ENCODE measurements at regions not wholly inside any gene's neighbourhood (a gene's known extent, or its start where the extent isn't known, plus 50 kb on each side); places are given as distances from the start of the nearest gene placed in this dataset.

DNA sequence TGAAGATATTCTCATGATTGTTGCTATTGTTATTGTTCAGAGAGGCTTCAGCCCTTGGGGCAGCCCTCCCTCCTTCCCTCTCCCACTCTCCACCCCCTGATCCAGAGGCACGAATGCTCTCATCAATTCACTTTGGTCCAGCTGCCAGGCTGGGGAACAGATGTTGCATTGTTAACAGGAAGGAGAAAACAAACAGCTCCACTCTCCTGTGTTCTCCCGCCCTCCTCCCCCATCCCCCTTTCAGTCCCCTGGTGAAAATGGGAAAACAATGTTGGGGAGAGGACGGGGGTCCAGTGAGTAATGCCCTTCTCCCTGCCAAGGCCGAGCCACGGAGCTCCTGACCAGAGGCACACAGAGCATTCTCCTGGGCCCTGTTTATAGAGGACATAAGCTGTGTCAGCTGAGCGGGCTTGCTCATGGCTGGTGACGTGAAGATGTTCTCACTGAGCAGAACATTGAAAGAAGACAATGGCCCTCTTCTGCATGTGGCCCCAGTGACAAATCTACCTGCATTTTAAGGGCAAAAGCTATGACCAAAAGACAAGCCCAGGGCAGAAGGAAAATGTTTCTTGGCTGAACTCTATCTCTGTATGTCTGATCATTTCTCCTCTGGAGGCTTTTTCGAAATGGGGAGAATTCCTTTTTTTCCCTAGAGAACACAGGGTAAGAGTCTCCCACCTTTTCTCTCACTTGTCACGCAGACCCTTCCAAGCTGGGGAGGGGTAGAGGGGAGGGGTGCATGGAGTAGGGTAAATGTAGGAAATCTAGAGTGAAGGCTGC is 111.7 kb downstream of the GLUL start:
- ATAC-seq (ENCODE audit: low read depth in 2 of 2), result no peak
- H3K27ac ChIP-seq (ENCODE audit: insufficient read depth, low read length, poor library complexity, severe bottlenecking), result no peak overlapping the region
- H3K4me3 ChIP-seq (ENCODE audit: low read depth, low read length), result no peak overlapping the region
- Mint-ChIP-seq H3K27ac (no peak overlapping the region), H3K9me3 (peaks cover 0 to 3% (median 0%) of the 10 kb centered on the region in 7 donors), H3K4me1 (peaks cover 0 to 5% (median 0%) of the 10 kb centered on the region in 4 donors), H3K27me3 (no peaks in the 10 kb centered on the region), H3K36me3 (peaks cover 3% of the 10 kb centered on the region), H3K4me3 (no peak overlapping the region)
- H3K27me3 ChIP-seq (ENCODE audit: control insufficient read depth, insufficient read depth, low read length), result no peaks in the 10 kb centered on the region
- no peaks in the 10 kb centered on the region for H3K36me3 ChIP-seq (ENCODE audit: control insufficient read depth, insufficient read depth, low read length)
- no peak for DNase-seq
- no peaks in the 10 kb centered on the region for H3K4me1 ChIP-seq (ENCODE audit: control insufficient read depth, insufficient read depth, low read length, poor library complexity, severe bottlenecking)
- no peaks in the 10 kb centered on the region for H3K9me3 ChIP-seq (ENCODE audit: control insufficient read depth in 2 of 2, low read length in 2 of 2)

DNA sequence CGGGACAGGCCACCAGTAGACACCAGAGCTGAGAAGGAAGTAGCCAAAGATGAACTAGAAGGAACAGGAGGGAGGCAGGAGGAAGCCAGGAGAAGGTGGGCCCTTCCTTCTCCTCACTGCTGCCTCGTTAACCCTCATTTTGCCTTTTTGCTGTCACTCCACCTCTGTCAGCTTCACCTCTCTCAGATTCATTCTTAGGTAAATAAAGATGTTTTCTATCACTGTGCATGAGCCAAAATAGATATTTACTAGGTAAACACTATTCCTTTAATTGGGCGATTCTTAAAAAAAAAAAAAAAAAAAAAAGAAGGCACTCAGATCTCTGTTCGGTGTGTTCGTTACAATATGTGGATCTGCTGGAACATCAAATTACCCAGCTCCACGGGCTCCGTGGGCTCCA is 112.3 kb downstream of the GLUL start:
- no peak for ATAC-seq (ENCODE audit: low read depth in 2 of 2)
- no peak overlapping the region for H3K27ac ChIP-seq (ENCODE audit: insufficient read depth, low read length, poor library complexity, severe bottlenecking)
- H3K36me3 ChIP-seq (ENCODE audit: control insufficient read depth, insufficient read depth, low read length), result no peaks in the 10 kb centered on the region
- H3K9me3 ChIP-seq (ENCODE audit: control insufficient read depth in 2 of 2, low read length in 2 of 2), result no peaks in the 10 kb centered on the region
- H3K4me3 Mint-ChIP-seq, result no peak overlapping the region
- no peaks in the 10 kb centered on the region for H3K36me3 Mint-ChIP-seq
- DNase-seq, result no peak
- H3K27me3 ChIP-seq (ENCODE audit: control insufficient read depth, insufficient read depth, low read length), result no peaks in the 10 kb centered on the region
- no peak overlapping the region for H3K27ac Mint-ChIP-seq
- H3K4me1 Mint-ChIP-seq, result peaks cover 0 to 3% (median 0%) of the 10 kb centered on the region in 4 donors
- H3K4me1 ChIP-seq (ENCODE audit: control insufficient read depth, insufficient read depth, low read length, poor library complexity, severe bottlenecking), result no peaks in the 10 kb centered on the region
- H3K4me3 ChIP-seq (ENCODE audit: low read depth, low read length), result no peak overlapping the region
- H3K27me3 Mint-ChIP-seq, result no peaks in the 10 kb centered on the region
- peaks cover 0 to 3% (median 0%) of the 10 kb centered on the region in 7 donors for H3K9me3 Mint-ChIP-seq

DNA sequence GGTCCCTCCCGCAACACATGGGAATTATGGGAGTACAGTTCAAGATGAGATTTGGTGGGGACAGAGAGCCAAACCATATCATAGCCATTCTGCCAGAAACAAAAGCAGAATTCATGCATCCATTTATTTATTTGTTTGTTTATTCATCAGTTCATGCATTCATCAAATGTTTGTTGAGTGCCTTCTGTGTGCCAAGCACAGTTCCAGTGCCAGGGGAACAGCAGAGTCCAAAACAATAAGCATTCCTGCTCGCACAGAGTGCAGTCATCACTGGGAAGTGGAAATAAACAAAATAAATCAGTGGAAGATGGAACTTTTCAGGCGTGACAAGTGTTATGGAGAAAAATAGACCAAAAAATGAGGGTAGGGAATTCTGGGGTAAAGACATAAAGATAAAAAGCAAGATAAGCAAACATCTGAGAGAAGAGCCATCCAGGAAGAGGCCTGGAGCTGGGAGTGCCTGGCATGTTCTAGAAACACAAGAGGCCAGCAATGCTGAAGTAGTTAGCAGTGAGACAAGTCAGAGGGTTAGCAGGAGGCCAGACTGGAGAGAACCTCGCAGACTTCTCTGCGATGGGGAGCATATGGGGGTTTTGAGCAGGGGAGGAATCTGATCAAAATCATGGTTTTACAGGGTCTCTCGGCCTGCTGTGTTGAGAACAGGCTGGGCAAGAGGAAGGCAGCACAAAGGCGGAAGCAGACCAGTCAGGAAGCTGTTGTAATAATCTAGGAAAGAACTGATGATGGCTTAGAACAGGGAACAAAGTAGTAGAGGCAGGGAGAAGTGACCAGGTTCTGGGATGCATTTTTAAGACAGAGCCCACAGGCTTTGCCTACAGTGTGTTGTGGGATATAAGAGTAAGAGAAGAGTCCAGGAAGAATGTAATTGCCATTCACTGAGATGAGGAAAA is 113.2 kb downstream of the GLUL start:
- H3K27ac ChIP-seq (ENCODE audit: insufficient read depth, low read length, poor library complexity, severe bottlenecking), result no peak overlapping the region
- no peaks in the 10 kb centered on the region for H3K27me3 ChIP-seq (ENCODE audit: control insufficient read depth, insufficient read depth, low read length)
- H3K27me3 Mint-ChIP-seq, result no peaks in the 10 kb centered on the region
- no peaks in the 10 kb centered on the region for H3K9me3 ChIP-seq (ENCODE audit: control insufficient read depth in 2 of 2, low read length in 2 of 2)
- ATAC-seq (ENCODE audit: low read depth in 2 of 2) (no peak), DNase-seq (no peak)
- H3K36me3 Mint-ChIP-seq, result no peaks in the 10 kb centered on the region
- H3K4me3 ChIP-seq (ENCODE audit: low read depth, low read length), result no peak overlapping the region
- H3K4me1 Mint-ChIP-seq, result peaks cover 0 to 3% (median 0%) of the 10 kb centered on the region in 4 donors
- no peaks in the 10 kb centered on the region for H3K4me1 ChIP-seq (ENCODE audit: control insufficient read depth, insufficient read depth, low read length, poor library complexity, severe bottlenecking)
- H3K36me3 ChIP-seq (ENCODE audit: control insufficient read depth, insufficient read depth, low read length), result no peaks in the 10 kb centered on the region
- H3K27ac Mint-ChIP-seq, result no peak overlapping the region
- peaks cover 0 to 3% (median 0%) of the 10 kb centered on the region in 7 donors for H3K9me3 Mint-ChIP-seq
- H3K4me3 Mint-ChIP-seq, result no peak overlapping the region

DNA sequence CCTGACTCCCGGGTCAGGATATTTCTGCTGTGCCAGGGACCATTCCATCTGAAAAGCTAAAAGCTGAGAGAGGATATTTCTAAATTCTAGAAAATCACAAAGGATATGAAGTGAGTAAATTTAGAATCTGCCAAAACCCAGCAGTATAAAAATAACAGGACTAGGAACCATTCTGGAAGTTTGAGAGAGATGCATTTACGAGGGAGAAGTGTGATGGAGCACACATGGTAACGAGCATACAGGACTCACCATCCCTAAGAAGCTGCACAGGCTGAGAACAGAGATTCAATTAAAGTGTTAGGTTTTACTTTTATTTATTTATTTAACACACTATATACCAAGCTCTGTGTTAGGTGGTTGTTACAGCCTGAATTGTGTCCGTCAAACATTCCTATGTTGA is 116.3 kb downstream of the GLUL start:
- ATAC-seq (ENCODE audit: low read depth in 2 of 2) (no peak), DNase-seq (no peak)
- Histone ChIP-seq H3K27me3 (ENCODE audit: control insufficient read depth, insufficient read depth, low read length) (no peaks in the 10 kb centered on the region), H3K27ac (ENCODE audit: insufficient read depth, low read length, poor library complexity, severe bottlenecking) (no peak overlapping the region), H3K4me3 (ENCODE audit: low read depth, low read length) (no peak overlapping the region), H3K9me3 (ENCODE audit: control insufficient read depth in 2 of 2, low read length in 2 of 2) (no peaks in the 10 kb centered on the region), H3K4me1 (ENCODE audit: control insufficient read depth, insufficient read depth, low read length, poor library complexity, severe bottlenecking) (no peaks in the 10 kb centered on the region), H3K36me3 (ENCODE audit: control insufficient read depth, insufficient read depth, low read length) (no peaks in the 10 kb centered on the region)
- no peak overlapping the region for H3K4me3 Mint-ChIP-seq
- H3K27ac Mint-ChIP-seq, result no peak overlapping the region
- peaks cover 0 to 4% (median 0%) of the 10 kb centered on the region in 4 donors for H3K4me1 Mint-ChIP-seq
- peaks cover 0 to 3% (median 0%) of the 10 kb centered on the region in 7 donors for H3K9me3 Mint-ChIP-seq
- H3K36me3 Mint-ChIP-seq, result no peaks in the 10 kb centered on the region
- peaks cover 4% of the 10 kb centered on the region for H3K27me3 Mint-ChIP-seq

DNA sequence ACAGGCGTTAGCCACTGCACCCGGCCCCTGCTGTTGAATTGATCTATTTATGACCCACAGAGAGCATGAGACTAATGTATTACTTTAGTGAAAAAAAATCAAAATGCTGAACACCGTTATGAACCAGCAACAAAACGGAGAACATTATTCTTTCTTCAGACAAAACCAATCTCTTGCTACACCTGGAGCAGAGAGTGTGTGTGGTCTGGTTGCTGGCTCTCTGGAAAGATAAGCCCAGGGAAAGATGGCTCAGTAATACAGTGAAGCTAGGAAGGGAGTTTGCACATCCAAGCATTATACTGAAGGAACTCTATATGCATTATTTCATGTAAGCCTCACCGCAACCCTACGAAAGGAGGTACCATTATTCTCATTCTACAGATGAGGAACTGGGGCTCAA is 117.0 kb downstream of the GLUL start:
- Histone ChIP-seq H3K27me3 (ENCODE audit: control insufficient read depth, insufficient read depth, low read length) (no peaks in the 10 kb centered on the region), H3K36me3 (ENCODE audit: control insufficient read depth, insufficient read depth, low read length) (no peaks in the 10 kb centered on the region), H3K4me3 (ENCODE audit: low read depth, low read length) (no peak overlapping the region), H3K27ac (ENCODE audit: insufficient read depth, low read length, poor library complexity, severe bottlenecking) (no peak overlapping the region), H3K9me3 (ENCODE audit: control insufficient read depth in 2 of 2, low read length in 2 of 2) (no peaks in the 10 kb centered on the region), H3K4me1 (ENCODE audit: control insufficient read depth, insufficient read depth, low read length, poor library complexity, severe bottlenecking) (no peaks in the 10 kb centered on the region)
- H3K4me1 Mint-ChIP-seq, result peaks cover 0 to 4% (median 0%) of the 10 kb centered on the region in 4 donors
- no peak for DNase-seq
- H3K27me3 Mint-ChIP-seq, result peaks cover 7% of the 10 kb centered on the region
- H3K4me3 Mint-ChIP-seq, result no peak overlapping the region
- no peak for ATAC-seq (ENCODE audit: low read depth in 2 of 2)
- no peaks in the 10 kb centered on the region for H3K36me3 Mint-ChIP-seq
- H3K9me3 Mint-ChIP-seq, result peaks cover 0 to 3% (median 0%) of the 10 kb centered on the region in 7 donors
- H3K27ac Mint-ChIP-seq, result no peak overlapping the region

DNA sequence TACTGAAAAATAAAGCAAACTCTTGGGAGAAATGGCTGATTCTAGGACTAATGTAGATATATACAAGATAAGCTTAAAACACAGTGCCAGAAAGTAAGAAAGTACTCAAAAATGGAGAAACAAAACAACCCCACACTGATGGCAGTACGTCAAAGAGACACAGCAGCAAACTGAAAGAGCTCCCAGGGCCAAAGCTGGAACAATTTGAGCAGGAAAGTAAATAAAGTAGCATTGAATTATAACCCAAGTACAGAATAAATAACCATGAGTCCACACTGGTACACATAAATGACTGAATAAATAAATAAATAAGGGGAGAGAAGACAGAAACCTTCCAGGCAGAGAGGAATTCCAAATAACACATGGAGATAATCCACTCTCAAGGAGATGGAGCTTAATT is 120.9 kb downstream of the GLUL start:
- H3K4me3 Mint-ChIP-seq, result no peak overlapping the region
- ATAC-seq (ENCODE audit: low read depth in 2 of 2), result no peak
- Histone ChIP-seq H3K36me3 (ENCODE audit: control insufficient read depth, insufficient read depth, low read length) (no peaks in the 10 kb centered on the region), H3K27ac (ENCODE audit: insufficient read depth, low read length, poor library complexity, severe bottlenecking) (no peak overlapping the region), H3K27me3 (ENCODE audit: control insufficient read depth, insufficient read depth, low read length) (no peaks in the 10 kb centered on the region), H3K4me3 (ENCODE audit: low read depth, low read length) (no peak overlapping the region), H3K4me1 (ENCODE audit: control insufficient read depth, insufficient read depth, low read length, poor library complexity, severe bottlenecking) (no peaks in the 10 kb centered on the region), H3K9me3 (ENCODE audit: control insufficient read depth in 2 of 2, low read length in 2 of 2) (no peaks in the 10 kb centered on the region)
- H3K4me1 Mint-ChIP-seq, result peaks cover 0 to 4% (median 0%) of the 10 kb centered on the region in 4 donors
- peaks cover 13% of the 10 kb centered on the region for H3K27me3 Mint-ChIP-seq
- peaks cover 0 to 2% (median 0%) of the 10 kb centered on the region in 7 donors for H3K9me3 Mint-ChIP-seq
- H3K27ac Mint-ChIP-seq, result peak overlapping the region in 1 of 3 donors; percentile 11
- no peak for DNase-seq
- no peaks in the 10 kb centered on the region for H3K36me3 Mint-ChIP-seq

DNA sequence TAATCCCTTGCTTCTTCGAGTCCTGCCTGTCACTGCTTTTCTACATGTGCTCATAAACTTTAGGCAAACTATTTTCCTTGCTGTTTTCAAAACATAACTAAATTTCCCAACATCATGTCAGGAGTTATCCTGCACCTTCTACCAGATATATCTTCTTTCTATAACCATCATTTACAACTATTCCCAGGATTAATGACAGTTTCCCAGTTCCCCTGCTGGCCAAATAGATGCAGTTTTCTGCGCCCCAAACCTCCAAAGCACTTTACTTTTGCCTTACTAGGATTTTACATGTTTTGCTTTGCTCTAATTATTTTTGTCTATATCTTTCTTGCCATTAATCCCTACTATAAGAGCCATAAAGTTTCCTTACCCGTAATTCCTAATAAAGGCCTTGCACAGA is 122.5 kb downstream of the GLUL start:
- Histone ChIP-seq H3K4me3 (ENCODE audit: low read depth, low read length) (no peak overlapping the region), H3K36me3 (ENCODE audit: control insufficient read depth, insufficient read depth, low read length) (no peaks in the 10 kb centered on the region), H3K4me1 (ENCODE audit: control insufficient read depth, insufficient read depth, low read length, poor library complexity, severe bottlenecking) (no peaks in the 10 kb centered on the region), H3K9me3 (ENCODE audit: control insufficient read depth in 2 of 2, low read length in 2 of 2) (no peaks in the 10 kb centered on the region), H3K27ac (ENCODE audit: insufficient read depth, low read length, poor library complexity, severe bottlenecking) (no peak overlapping the region), H3K27me3 (ENCODE audit: control insufficient read depth, insufficient read depth, low read length) (no peaks in the 10 kb centered on the region)
- ATAC-seq (ENCODE audit: low read depth in 2 of 2), result no peak
- H3K4me1 Mint-ChIP-seq, result peaks cover 0 to 4% (median 0%) of the 10 kb centered on the region in 4 donors
- H3K27me3 Mint-ChIP-seq, result peaks cover 13% of the 10 kb centered on the region
- DNase-seq, result no peak
- no peaks in the 10 kb centered on the region for H3K36me3 Mint-ChIP-seq
- no peak overlapping the region for H3K27ac Mint-ChIP-seq
- H3K4me3 Mint-ChIP-seq, result no peak overlapping the region
- peaks cover 0 to 2% (median 0%) of the 10 kb centered on the region in 7 donors for H3K9me3 Mint-ChIP-seq
